ENCODE measurements at regions not wholly inside any gene's neighbourhood (a gene's known extent, or its start where the extent isn't known, plus 50 kb on each side); places are given as distances from the start of the nearest gene placed in this dataset.

DNA sequence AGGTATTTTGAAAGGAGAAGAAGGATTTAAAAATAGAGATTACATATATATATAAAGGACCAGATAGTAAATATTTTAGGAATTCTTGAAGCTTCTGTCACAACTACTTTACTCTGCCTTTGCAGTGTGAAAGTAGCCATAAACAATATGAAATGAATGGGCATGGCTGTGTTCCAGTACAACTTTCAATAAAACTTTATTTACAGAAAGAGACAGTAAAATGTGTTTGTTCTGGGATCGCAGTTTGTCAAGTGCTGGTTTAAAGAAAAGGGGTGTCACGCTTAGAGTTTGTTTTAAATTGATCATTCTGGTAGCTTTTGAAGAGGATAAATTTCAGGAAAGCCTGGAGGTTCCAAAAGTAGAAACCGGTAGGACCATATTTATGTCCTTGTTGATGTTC, 176.1 kb upstream of the HS3ST1 start:
- H3K4me3 ChIP-seq (ENCODE audit: low read depth, low read length) = no peak overlapping the region
- DNase-seq (ENCODE audit: low read depth) = no peak
- TF ChIP-seq, protein P1, sequence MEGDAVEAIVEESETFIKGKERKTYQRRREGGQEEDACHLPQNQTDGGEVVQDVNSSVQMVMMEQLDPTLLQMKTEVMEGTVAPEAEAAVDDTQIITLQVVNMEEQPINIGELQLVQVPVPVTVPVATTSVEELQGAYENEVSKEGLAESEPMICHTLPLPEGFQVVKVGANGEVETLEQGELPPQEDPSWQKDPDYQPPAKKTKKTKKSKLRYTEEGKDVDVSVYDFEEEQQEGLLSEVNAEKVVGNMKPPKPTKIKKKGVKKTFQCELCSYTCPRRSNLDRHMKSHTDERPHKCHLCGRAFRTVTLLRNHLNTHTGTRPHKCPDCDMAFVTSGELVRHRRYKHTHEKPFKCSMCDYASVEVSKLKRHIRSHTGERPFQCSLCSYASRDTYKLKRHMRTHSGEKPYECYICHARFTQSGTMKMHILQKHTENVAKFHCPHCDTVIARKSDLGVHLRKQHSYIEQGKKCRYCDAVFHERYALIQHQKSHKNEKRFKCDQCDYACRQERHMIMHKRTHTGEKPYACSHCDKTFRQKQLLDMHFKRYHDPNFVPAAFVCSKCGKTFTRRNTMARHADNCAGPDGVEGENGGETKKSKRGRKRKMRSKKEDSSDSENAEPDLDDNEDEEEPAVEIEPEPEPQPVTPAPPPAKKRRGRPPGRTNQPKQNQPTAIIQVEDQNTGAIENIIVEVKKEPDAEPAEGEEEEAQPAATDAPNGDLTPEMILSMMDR (IDR thresholded peaks at IDR 0.05; ENCODE audit: low read depth, low read length, missing control alignments) = no peak

DNA sequence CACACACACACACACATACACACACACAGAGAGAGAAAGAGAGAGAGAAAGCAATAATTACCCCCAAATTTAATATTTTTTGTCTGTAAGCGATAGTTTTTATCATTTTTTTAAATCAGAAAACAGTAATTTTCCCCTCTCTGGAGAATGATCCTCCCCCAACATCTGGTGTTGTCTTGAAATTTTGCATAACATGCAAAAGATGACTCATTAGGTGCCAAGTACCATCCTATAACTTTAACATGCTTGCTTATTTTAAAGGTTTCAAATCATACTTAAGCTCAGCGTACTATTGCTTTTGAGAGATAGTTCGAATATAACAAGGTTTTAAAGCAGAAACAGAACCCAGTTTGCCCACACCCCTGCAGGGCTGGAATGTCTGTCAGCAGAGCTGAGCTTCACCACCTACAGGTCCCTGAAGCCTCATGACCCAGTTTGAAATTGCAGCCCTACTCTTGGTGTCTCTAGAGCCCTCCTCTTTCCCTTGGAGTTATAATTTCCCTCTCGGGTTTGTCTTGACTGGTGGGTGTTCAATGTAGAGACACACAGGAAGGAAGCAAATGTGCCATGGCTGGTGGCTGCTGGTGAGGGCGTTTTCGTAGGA, 175.0 kb upstream of the HS3ST1 start:
- TF ChIP-seq, protein P1 (IDR thresholded peaks at IDR 0.05; ENCODE audit: low read depth, low read length, missing control alignments) = no peak
- DNase-seq (ENCODE audit: low read depth) = no peak
- H3K4me3 ChIP-seq (ENCODE audit: low read depth, low read length) = no peak overlapping the region

DNA sequence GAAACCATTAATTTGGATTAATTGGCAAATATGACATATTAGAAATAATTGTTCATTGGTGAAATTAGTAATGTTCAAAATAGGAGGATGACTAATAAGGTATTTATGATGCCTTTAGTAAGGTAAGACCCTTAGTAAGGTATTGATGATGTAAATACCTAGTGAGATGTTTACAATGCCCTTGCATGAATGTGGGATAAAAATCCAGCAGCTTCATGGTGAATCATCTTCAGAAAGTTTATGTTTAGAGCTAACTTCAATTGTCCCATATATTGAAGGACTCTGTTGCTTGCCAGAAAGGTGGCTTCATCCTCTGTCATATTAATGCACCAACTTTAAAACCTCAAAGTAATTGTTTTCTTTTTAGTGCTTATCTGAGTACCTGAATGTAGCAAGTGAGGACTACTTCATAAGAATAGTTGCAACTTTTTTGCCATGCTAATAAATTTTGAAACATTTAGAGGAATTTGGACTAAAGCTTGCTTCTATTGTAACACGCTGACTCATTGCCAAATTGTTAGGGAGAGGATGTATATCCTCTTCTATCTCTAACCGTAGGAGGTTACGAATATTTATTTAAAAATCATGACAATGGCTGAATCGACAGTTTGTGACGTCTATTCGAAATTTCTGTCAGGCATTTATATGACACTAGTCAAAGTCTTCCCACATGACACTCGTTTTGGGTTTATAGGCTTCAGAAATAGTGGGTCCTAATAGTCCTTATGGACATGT, 174.1 kb upstream of the HS3ST1 start:
- TF ChIP-seq, protein P1 (IDR thresholded peaks at IDR 0.05; ENCODE audit: low read depth, low read length, missing control alignments) = no peak
- no peak for DNase-seq (ENCODE audit: low read depth)
- H3K4me3 ChIP-seq (ENCODE audit: low read depth, low read length) = no peak overlapping the region

- no peak for DNase-seq (ENCODE audit: low read depth)
- no peak overlapping the region for H3K4me3 ChIP-seq (ENCODE audit: low read depth, low read length)
- TF ChIP-seq, protein P1 (IDR thresholded peaks at IDR 0.05; ENCODE audit: low read depth, low read length, missing control alignments) = no peak
Observed at GRCh38 chr4:11599064-11599463, 170.4 kb upstream of the HS3ST1 start.

GRCh38 chr4:11598591-11598990, 169.9 kb upstream of the HS3ST1 start:
- DNase-seq (ENCODE audit: low read depth) = no peak

GRCh38 chr4:11597506-11597905, 168.8 kb upstream of the HS3ST1 start:
- no peak for DNase-seq (ENCODE audit: low read depth)
- TF ChIP-seq, protein P1 (IDR thresholded peaks at IDR 0.05; ENCODE audit: low read depth, low read length, missing control alignments) = no peak

More at GRCh38 chr4:11598591-11598990, 169.9 kb upstream of the HS3ST1 start:
- TF ChIP-seq, protein P1 (IDR thresholded peaks at IDR 0.05; ENCODE audit: low read depth, low read length, missing control alignments) = no peak
- H3K4me3 ChIP-seq (ENCODE audit: low read depth, low read length) = no peak overlapping the region

GRCh38 chr4:11596989-11597388, 168.3 kb upstream of the HS3ST1 start:
- TF ChIP-seq, protein P1 (IDR thresholded peaks at IDR 0.05; ENCODE audit: low read depth, low read length, missing control alignments) = no peak
- DNase-seq (ENCODE audit: low read depth) = no peak
- no peak overlapping the region for H3K4me3 ChIP-seq (ENCODE audit: low read depth, low read length)

More at GRCh38 chr4:11597506-11597905, 168.8 kb upstream of the HS3ST1 start:
- no peak overlapping the region for H3K4me3 ChIP-seq (ENCODE audit: low read depth, low read length)

All from GM12864 (cell line).